ENCODE measurements at regions not wholly inside any gene's neighbourhood (a gene's known extent, or its start where the extent isn't known, plus 50 kb on each side); places are given as distances from the start of the nearest gene placed in this dataset.

DNA sequence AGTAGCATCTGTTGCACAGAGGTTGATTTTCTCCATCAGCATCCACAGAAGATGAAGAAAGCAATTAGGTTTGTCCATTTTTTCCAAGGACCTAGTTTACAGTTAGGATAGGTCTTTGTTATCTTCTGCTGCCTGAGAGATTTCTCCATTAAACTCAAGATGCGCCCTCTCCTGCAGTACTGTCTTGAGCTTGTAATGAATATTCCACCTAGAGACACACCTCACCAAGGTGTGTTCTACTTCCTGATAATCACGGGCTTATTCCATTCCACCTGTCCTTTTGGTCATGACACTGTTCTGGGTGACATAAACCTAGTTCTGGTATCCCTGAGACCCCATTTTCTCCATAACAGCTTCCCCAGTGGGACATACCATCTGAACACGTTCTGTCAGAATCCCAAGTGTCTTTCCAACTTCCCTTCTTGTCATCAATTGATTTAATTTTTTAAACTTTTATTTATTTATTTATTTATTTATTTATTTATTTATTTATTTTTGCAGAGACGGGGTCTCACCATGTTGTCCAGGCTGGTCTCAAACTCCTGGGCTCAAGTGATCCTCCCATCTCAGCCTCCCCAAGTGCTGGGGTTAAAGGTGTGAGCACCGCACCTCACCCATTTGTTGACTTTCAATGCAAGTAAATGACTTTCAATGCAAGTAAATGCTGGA lies 75.6 kb upstream of the HS3ST5 start:
- Histone ChIP-seq H3K4me2 (no peak overlapping the region), H3K9me3 (ENCODE audit: low read depth) (no peaks in the 10 kb centered on the region), H3K4me1 (peaks cover 24% of the 10 kb centered on the region), H3K4me3 (no peak overlapping the region), H3K27ac (no peak overlapping the region), H3K27me3 (no peaks in the 10 kb centered on the region), H2AFZ (replicated peaks) (no peak overlapping the region), H3K79me2 (ENCODE audit: low read depth) (no peaks in the 10 kb centered on the region), H3K9ac (no peak overlapping the region), H3K36me3 (no peaks in the 10 kb centered on the region), H3F3A (ENCODE audit: low read depth) (peaks cover 11% of the 10 kb centered on the region), H4K20me1 (ENCODE audit: low read depth) (no peaks in the 10 kb centered on the region)
- no peak overlapping the region for H3K27ac Mint-ChIP-seq
- TF ChIP-seq EZH2phosphoT487 (IDR thresholded peaks at IDR 0.05) (no peak), CTCF (IDR thresholded peaks at IDR 0.05) (no peak), EZH2 (IDR thresholded peaks at IDR 0.05) (no peak)
- no peaks in the 10 kb centered on the region for H3K36me3 Mint-ChIP-seq
- H3K27me3 Mint-ChIP-seq (ENCODE audit: insufficient read depth, low read depth) = peaks cover 6% of the 10 kb centered on the region
- H3K4me3 Mint-ChIP-seq = no peak overlapping the region
- no peaks in the 10 kb centered on the region for H3K9me3 Mint-ChIP-seq
- H3K4me1 Mint-ChIP-seq = peaks cover 6% of the 10 kb centered on the region
- no peak for DNase-seq (ENCODE audit: low spot score)

DNA sequence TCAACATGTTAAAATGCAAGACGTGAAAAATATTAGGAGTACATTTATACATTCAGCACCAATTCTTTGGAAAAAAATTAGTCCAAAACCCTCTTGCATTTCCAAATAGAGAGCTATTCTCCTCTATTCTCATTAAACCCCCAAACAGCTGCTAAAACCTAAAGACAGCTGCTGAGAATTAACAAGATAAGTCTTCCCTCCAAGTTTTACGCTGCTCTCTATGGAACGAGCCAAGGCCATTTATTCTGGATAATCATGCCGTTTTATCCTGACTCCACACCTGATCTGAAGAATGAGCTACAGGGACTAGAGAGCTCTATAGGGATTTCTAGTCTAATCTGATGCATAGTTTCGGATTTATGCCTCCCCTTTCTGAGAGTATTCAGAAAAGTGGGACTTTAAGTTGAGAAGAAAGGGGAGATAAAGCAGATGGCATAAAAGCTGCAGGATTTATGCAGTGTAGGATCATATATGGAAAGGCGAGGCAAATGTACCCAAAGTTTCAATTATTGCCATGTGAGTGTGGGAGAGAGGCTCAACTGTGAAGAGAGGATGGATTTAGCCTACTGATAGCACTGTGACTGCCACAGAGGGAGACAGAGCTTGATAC lies 64.7 kb upstream of the HS3ST5 start:
- H3K4me1 ChIP-seq = peaks cover 11% of the 10 kb centered on the region
- no peak for TF ChIP-seq EZH2 (IDR thresholded peaks at IDR 0.05)
- TF ChIP-seq EZH2phosphoT487 (IDR thresholded peaks at IDR 0.05) = no peak
- TF ChIP-seq CTCF (IDR thresholded peaks at IDR 0.05) = no peak
- no peaks in the 10 kb centered on the region for H3K9me3 ChIP-seq (ENCODE audit: low read depth)
- Mint-ChIP-seq H3K27ac (no peak overlapping the region), H3K27me3 (ENCODE audit: insufficient read depth, low read depth) (no peaks in the 10 kb centered on the region), H3K36me3 (no peaks in the 10 kb centered on the region), H3K4me3 (no peak overlapping the region), H3K4me1 (no peaks in the 10 kb centered on the region), H3K9me3 (no peaks in the 10 kb centered on the region)
- peak overlapping the region; percentile 77 for H2AFZ ChIP-seq (replicated peaks)
- no peak for DNase-seq (ENCODE audit: low spot score)
- no peak overlapping the region for H3K4me2 ChIP-seq
- H3K27ac ChIP-seq = no peak overlapping the region
- no peaks in the 10 kb centered on the region for H3F3A ChIP-seq (ENCODE audit: low read depth)
- H3K79me2 ChIP-seq (ENCODE audit: low read depth) = no peaks in the 10 kb centered on the region
- H3K27me3 ChIP-seq = no peaks in the 10 kb centered on the region
- no peak overlapping the region for H3K9ac ChIP-seq
- H3K36me3 ChIP-seq = no peaks in the 10 kb centered on the region
- no peak overlapping the region for H3K4me3 ChIP-seq
- no peaks in the 10 kb centered on the region for H4K20me1 ChIP-seq (ENCODE audit: low read depth)

- Histone ChIP-seq H3K9me3 (ENCODE audit: low read depth) (no peaks in the 10 kb centered on the region), H2AFZ (replicated peaks) (no peak overlapping the region), H3F3A (ENCODE audit: low read depth) (no peaks in the 10 kb centered on the region), H3K36me3 (no peaks in the 10 kb centered on the region), H3K9ac (no peak overlapping the region), H4K20me1 (ENCODE audit: low read depth) (no peaks in the 10 kb centered on the region), H3K4me1 (peaks cover 3% of the 10 kb centered on the region), H3K27ac (no peak overlapping the region), H3K4me3 (no peak overlapping the region), H3K4me2 (no peak overlapping the region), H3K79me2 (ENCODE audit: low read depth) (no peaks in the 10 kb centered on the region), H3K27me3 (no peaks in the 10 kb centered on the region)
- DNase-seq (ENCODE audit: low spot score) = no peak
- Mint-ChIP-seq H3K27ac (no peak overlapping the region), H3K4me1 (no peaks in the 10 kb centered on the region), H3K36me3 (no peaks in the 10 kb centered on the region), H3K9me3 (no peaks in the 10 kb centered on the region), H3K27me3 (ENCODE audit: insufficient read depth, low read depth) (no peaks in the 10 kb centered on the region), H3K4me3 (no peak overlapping the region)
- TF ChIP-seq EZH2phosphoT487 (IDR thresholded peaks at IDR 0.05) = no peak
- TF ChIP-seq CTCF (IDR thresholded peaks at IDR 0.05) = no peak
- no peak for TF ChIP-seq EZH2 (IDR thresholded peaks at IDR 0.05)
These were observed 61.6 kb upstream of the HS3ST5 start for GRCh38 chr6:114404339-114404955.

All from neural progenitor cell (in vitro differentiated cells).